ENCODE measurements at regions not wholly inside any gene's neighbourhood (a gene's known extent, or its start where the extent isn't known, plus 50 kb on each side); places are given as distances from the start of the nearest gene placed in this dataset.
"Not testable (repeated sequence)": the region's sequence is repeated elsewhere in the genome, so short reads cannot be mapped to it uniquely, and the experiment has no call there.

DNA sequence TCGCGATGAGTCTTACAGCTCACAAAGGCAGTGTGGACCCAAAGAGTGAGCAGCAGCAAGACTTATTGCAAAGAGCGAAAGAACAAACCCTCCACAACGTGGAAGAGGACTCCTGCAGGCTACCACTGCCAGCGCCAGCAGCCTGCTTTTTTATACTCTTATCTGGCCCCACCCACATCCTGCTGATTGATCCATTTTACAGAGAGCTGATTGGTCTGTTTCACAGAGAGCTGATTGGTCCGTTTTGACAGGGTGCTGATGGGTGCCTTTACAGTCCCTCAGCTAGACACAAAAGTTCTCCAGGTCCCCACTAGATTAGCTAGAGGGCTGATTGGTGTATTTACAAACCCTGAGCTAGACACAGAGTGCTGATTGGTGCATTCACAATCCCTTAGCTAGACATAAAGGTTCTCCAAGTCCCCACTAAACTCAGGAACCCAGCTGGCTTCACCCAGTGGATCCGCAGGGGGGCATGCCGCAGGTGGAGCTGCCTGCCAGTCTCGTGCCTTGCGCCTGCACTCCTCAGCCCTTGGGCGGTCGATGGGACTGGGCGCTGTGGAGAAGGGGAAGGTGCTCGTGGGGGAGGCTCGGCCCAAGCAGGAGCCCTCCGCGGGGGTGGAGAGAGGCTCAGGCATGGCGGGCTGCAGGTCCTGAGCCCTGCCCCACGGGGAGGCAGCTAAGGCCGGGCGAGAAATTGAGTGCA, 75.7 kb downstream of the QDPR start:
- H3K27me3 ChIP-seq (replicated peaks; ENCODE audit: control insufficient read depth, insufficient read depth, low read length); DNase-seq (ENCODE audit: low read depth); H3K4me3 ChIP-seq (ENCODE audit: low read length); H3K36me3 ChIP-seq (ENCODE audit: control insufficient read depth, insufficient read depth, low read length, severe bottlenecking); H3K4me1 ChIP-seq (ENCODE audit: control insufficient read depth, insufficient read depth, low read length); H3K9ac ChIP-seq (ENCODE audit: low read length): not testable (repeated sequence)
- peaks cover 12% of the 10 kb centered on the region for H3K9me3 ChIP-seq (ENCODE audit: control insufficient read depth, low read length)

DNA sequence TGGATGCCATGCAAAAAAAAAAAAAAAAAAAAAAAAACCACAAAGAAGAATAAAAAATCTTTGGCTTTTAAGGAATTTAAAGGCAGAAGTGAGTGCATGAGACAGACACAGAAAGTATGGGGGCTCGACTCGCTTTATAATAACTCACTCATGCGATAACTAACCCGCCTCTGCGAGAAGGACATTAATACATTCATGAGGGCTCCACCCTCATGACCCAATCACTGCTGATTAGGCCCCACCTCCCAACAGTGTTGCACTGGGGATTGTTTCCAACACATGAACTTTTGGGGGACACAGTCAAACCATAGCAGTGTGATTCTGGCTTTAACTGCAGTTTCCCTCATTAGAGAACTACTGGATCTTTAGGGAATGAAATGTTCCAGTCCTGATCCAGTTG, 78.1 kb downstream of the QDPR start:
- H3K9me3 ChIP-seq (ENCODE audit: control insufficient read depth, low read length), result peaks cover 5% of the 10 kb centered on the region
- DNase-seq (ENCODE audit: low read depth), result no peak
- H3K4me3 ChIP-seq (ENCODE audit: low read length), result no peak overlapping the region
- no peak overlapping the region for H3K9ac ChIP-seq (ENCODE audit: low read length)
- no peaks in the 10 kb centered on the region for H3K36me3 ChIP-seq (ENCODE audit: control insufficient read depth, insufficient read depth, low read length, severe bottlenecking)
- H3K4me1 ChIP-seq (ENCODE audit: control insufficient read depth, insufficient read depth, low read length), result no peaks in the 10 kb centered on the region
- H3K27me3 ChIP-seq (replicated peaks; ENCODE audit: control insufficient read depth, insufficient read depth, low read length), result no peaks in the 10 kb centered on the region

GRCh38 chr4:17427991-17428390, 83.9 kb downstream of the QDPR start:
- peaks cover under 1% of the 10 kb centered on the region for H3K9me3 ChIP-seq (ENCODE audit: control insufficient read depth, low read length)
- H3K4me1 ChIP-seq (ENCODE audit: control insufficient read depth, insufficient read depth, low read length), result no peaks in the 10 kb centered on the region
- H3K36me3 ChIP-seq (ENCODE audit: control insufficient read depth, insufficient read depth, low read length, severe bottlenecking), result no peaks in the 10 kb centered on the region
- no peak for DNase-seq (ENCODE audit: low read depth)
- H3K27me3 ChIP-seq (replicated peaks; ENCODE audit: control insufficient read depth, insufficient read depth, low read length), result no peaks in the 10 kb centered on the region
- H3K9ac ChIP-seq (ENCODE audit: low read length), result no peak overlapping the region
- H3K4me3 ChIP-seq (ENCODE audit: low read length), result no peak overlapping the region

DNA sequence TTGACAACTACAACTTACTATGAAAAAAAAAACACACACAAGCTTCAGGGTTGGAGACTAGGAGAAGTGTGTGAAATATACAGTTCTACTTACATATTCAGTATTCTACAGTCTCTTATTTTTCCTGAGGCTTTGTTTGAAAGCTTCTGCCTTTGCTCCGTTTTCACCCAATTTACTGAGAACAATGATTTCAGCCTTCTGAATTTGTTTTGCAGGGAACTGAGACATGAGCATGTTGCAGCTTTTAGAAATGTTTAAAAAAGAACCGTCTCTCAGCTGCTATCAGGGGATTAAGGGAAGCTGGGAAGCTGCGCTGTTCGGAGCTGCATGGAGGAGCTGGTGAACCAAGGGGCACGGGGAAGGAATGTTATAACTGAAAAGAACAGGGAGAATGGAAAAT, 85.7 kb downstream of the QDPR start:
- peaks cover 5% of the 10 kb centered on the region for H3K27me3 ChIP-seq (replicated peaks; ENCODE audit: control insufficient read depth, insufficient read depth, low read length)
- no peak overlapping the region for H3K9ac ChIP-seq (ENCODE audit: low read length)
- H3K4me3 ChIP-seq (ENCODE audit: low read length), result no peak overlapping the region
- DNase-seq (ENCODE audit: low read depth), result no peak
- H3K4me1 ChIP-seq (ENCODE audit: control insufficient read depth, insufficient read depth, low read length), result no peaks in the 10 kb centered on the region
- H3K36me3 ChIP-seq (ENCODE audit: control insufficient read depth, insufficient read depth, low read length, severe bottlenecking), result no peaks in the 10 kb centered on the region
- peaks cover 4% of the 10 kb centered on the region for H3K9me3 ChIP-seq (ENCODE audit: control insufficient read depth, low read length)

- Histone ChIP-seq H3K9ac (ENCODE audit: low read length) (no peak overlapping the region), H3K9me3 (ENCODE audit: control insufficient read depth, low read length) (peaks cover 22% of the 10 kb centered on the region), H3K4me1 (ENCODE audit: control insufficient read depth, insufficient read depth, low read length) (no peaks in the 10 kb centered on the region), H3K36me3 (ENCODE audit: control insufficient read depth, insufficient read depth, low read length, severe bottlenecking) (no peaks in the 10 kb centered on the region), H3K4me3 (ENCODE audit: low read length) (no peak overlapping the region), H3K27me3 (replicated peaks; ENCODE audit: control insufficient read depth, insufficient read depth, low read length) (peaks cover 17% of the 10 kb centered on the region)
- no peak for DNase-seq (ENCODE audit: low read depth)
These were observed 93.9 kb downstream of the QDPR start for GRCh38 chr4:17418010-17418409.

DNA sequence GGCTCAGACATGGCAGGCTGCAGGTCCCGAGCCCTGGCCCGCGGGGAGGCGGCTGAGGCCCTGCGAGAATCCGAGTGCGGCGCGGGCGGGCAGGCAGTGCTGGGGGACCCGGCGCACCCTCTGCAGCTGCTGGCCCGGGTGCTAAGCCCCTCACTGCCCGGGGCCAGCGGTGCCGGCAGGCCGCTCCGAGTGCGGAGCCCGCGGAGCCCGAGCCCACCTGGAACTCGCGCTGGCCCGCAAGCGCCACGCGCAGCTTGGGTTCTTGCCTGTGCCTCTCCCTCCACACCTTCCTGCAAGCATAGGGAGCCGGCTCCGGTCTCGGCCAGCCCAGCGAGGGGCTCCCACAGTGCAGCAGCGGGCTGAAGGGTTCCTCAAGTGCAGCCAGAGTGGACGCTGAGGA, 97.5 kb downstream of the QDPR start:
- no peak for DNase-seq (ENCODE audit: low read depth)
- H3K4me3 ChIP-seq (ENCODE audit: low read length), result no peak overlapping the region
- H3K9ac ChIP-seq (ENCODE audit: low read length), result no peak overlapping the region
- no peaks in the 10 kb centered on the region for H3K36me3 ChIP-seq (ENCODE audit: control insufficient read depth, insufficient read depth, low read length, severe bottlenecking)
- peaks cover 26% of the 10 kb centered on the region for H3K9me3 ChIP-seq (ENCODE audit: control insufficient read depth, low read length)
- peaks cover 12% of the 10 kb centered on the region for H3K27me3 ChIP-seq (replicated peaks; ENCODE audit: control insufficient read depth, insufficient read depth, low read length)
- no peaks in the 10 kb centered on the region for H3K4me1 ChIP-seq (ENCODE audit: control insufficient read depth, insufficient read depth, low read length)

- DNase-seq (ENCODE audit: low read depth), result no peak
- Histone ChIP-seq H3K36me3 (ENCODE audit: control insufficient read depth, insufficient read depth, low read length, severe bottlenecking) (no peaks in the 10 kb centered on the region), H3K9me3 (ENCODE audit: control insufficient read depth, low read length) (peaks cover 3% of the 10 kb centered on the region), H3K4me3 (ENCODE audit: low read length) (no peak overlapping the region), H3K27me3 (replicated peaks; ENCODE audit: control insufficient read depth, insufficient read depth, low read length) (no peaks in the 10 kb centered on the region), H3K9ac (ENCODE audit: low read length) (no peak overlapping the region), H3K4me1 (ENCODE audit: control insufficient read depth, insufficient read depth, low read length) (no peaks in the 10 kb centered on the region)
These were observed 111.2 kb downstream of the QDPR start for GRCh38 chr4:17400686-17401085.

GRCh38 chr4:17398805-17399204, 113.1 kb downstream of the QDPR start:
- peaks cover 3% of the 10 kb centered on the region for H3K9me3 ChIP-seq (ENCODE audit: control insufficient read depth, low read length)
- H3K27me3 ChIP-seq (replicated peaks; ENCODE audit: control insufficient read depth, insufficient read depth, low read length), result no peaks in the 10 kb centered on the region
- no peak for DNase-seq (ENCODE audit: low read depth)
- H3K4me3 ChIP-seq (ENCODE audit: low read length), result no peak overlapping the region
- no peaks in the 10 kb centered on the region for H3K4me1 ChIP-seq (ENCODE audit: control insufficient read depth, insufficient read depth, low read length)
- H3K36me3 ChIP-seq (ENCODE audit: control insufficient read depth, insufficient read depth, low read length, severe bottlenecking), result no peaks in the 10 kb centered on the region
- H3K9ac ChIP-seq (ENCODE audit: low read length), result no peak overlapping the region

GRCh38 chr4:17398035-17398434, 113.9 kb downstream of the QDPR start:
- H3K9ac ChIP-seq (ENCODE audit: low read length), result no peak overlapping the region
- H3K27me3 ChIP-seq (replicated peaks; ENCODE audit: control insufficient read depth, insufficient read depth, low read length), result no peaks in the 10 kb centered on the region
- H3K4me3 ChIP-seq (ENCODE audit: low read length), result no peak overlapping the region
- H3K4me1 ChIP-seq (ENCODE audit: control insufficient read depth, insufficient read depth, low read length), result no peaks in the 10 kb centered on the region
- DNase-seq (ENCODE audit: low read depth), result peak; percentile 35
- H3K36me3 ChIP-seq (ENCODE audit: control insufficient read depth, insufficient read depth, low read length, severe bottlenecking), result no peaks in the 10 kb centered on the region
- H3K9me3 ChIP-seq (ENCODE audit: control insufficient read depth, low read length), result peaks cover 3% of the 10 kb centered on the region

DNA sequence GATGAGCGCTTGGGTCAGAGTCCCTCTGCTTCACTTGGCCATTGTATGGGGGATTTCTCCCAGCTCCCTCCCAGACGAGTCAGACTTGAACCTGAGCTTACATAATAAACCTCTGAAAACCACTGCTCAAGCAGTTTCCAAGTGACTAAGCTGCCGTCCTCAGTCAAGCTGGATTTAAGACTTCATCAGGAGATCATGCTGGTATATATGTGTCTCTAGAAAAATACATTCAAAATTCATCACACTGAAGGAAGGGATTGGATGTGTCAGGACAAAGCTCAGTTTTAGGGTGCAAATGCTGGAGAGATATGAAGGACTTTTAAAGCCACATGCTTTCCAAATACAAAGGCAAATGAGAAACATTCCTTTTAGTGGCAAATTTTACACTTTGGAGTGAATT, 114.3 kb downstream of the QDPR start:
- Histone ChIP-seq H3K27me3 (replicated peaks; ENCODE audit: control insufficient read depth, insufficient read depth, low read length) (no peaks in the 10 kb centered on the region), H3K4me1 (ENCODE audit: control insufficient read depth, insufficient read depth, low read length) (no peaks in the 10 kb centered on the region), H3K4me3 (ENCODE audit: low read length) (no peak overlapping the region), H3K36me3 (ENCODE audit: control insufficient read depth, insufficient read depth, low read length, severe bottlenecking) (no peaks in the 10 kb centered on the region), H3K9ac (ENCODE audit: low read length) (no peak overlapping the region), H3K9me3 (ENCODE audit: control insufficient read depth, low read length) (peaks cover 3% of the 10 kb centered on the region)
- DNase-seq (ENCODE audit: low read depth), result peak; percentile 8

DNA sequence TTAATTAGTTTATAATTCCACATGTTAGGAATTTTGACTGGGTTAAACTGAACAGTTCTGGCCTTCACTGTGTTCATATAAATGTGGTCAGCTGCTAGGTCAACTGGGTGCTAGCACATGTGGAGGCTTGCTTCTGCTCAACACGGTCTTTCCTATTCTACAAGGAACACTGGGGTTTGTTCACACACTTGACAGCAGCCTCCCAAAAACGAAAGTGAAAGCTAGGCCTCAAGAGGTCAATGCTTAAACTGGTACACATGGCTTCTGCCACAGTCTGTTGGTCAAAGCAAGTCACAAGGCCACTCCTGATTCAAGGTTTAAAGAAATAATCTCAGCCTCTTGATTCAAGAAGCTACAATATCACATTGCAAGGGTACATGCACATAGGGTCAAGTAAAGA, 126.5 kb downstream of the QDPR start:
- no peaks in the 10 kb centered on the region for H3K27me3 ChIP-seq (replicated peaks; ENCODE audit: control insufficient read depth, insufficient read depth, low read length)

DNA sequence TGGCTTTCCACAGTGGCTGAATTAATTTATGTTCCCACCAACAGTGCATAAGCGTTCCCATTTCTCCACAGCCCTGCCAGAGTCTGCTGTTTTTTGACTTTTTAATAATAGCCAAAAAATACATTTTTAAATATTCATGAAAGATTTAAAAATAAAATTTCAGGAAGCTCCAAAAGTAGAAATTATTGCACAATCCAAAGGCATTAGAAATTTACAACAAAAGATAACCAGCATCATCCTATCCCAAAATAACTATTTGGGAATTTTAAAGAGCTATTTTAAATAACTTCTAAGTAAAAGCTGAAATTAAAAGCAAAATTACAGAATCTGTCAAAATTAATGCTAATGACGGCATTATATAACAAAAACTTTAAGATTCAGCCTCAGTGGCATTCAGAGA, 131.5 kb downstream of the QDPR start:
- H3K4me1 ChIP-seq (ENCODE audit: control insufficient read depth, insufficient read depth, low read length), result peaks cover 14% of the 10 kb centered on the region
- no peak overlapping the region for H3K4me3 ChIP-seq (ENCODE audit: low read length)
- H3K9ac ChIP-seq (ENCODE audit: low read length), result no peak overlapping the region
- no peaks in the 10 kb centered on the region for H3K27me3 ChIP-seq (replicated peaks; ENCODE audit: control insufficient read depth, insufficient read depth, low read length)
- no peaks in the 10 kb centered on the region for H3K36me3 ChIP-seq (ENCODE audit: control insufficient read depth, insufficient read depth, low read length, severe bottlenecking)
- H3K9me3 ChIP-seq (ENCODE audit: control insufficient read depth, low read length), result no peaks in the 10 kb centered on the region
- DNase-seq (ENCODE audit: low read depth), result no peak

More for the DNA sequence above, 126.5 kb downstream of the QDPR start:
- no peaks in the 10 kb centered on the region for H3K9me3 ChIP-seq (ENCODE audit: control insufficient read depth, low read length)
- H3K4me3 ChIP-seq (ENCODE audit: low read length), result no peak overlapping the region
- H3K4me1 ChIP-seq (ENCODE audit: control insufficient read depth, insufficient read depth, low read length), result no peaks in the 10 kb centered on the region
- no peak overlapping the region for H3K9ac ChIP-seq (ENCODE audit: low read length)
- H3K36me3 ChIP-seq (ENCODE audit: control insufficient read depth, insufficient read depth, low read length, severe bottlenecking), result no peaks in the 10 kb centered on the region
- peak; percentile 37 for DNase-seq (ENCODE audit: low read depth)
